ENCODE measurements at regions not wholly inside any gene's neighbourhood (a gene's known extent, or its start where the extent isn't known, plus 50 kb on each side); places are given as distances from the start of the nearest gene placed in this dataset.
"Not testable (repeated sequence)": the region's sequence is repeated elsewhere in the genome, so short reads cannot be mapped to it uniquely, and the experiment has no call there.

GRCh38 chr4:177494791-177495190, 52.6 kb upstream of the AGA start:
- no peak for DNase-seq

- not testable (repeated sequence) for DNase-seq
Observed at GRCh38 chr4:177495626-177496025, 53.4 kb upstream of the AGA start.

GRCh38 chr4:177499537-177499936, 57.3 kb upstream of the AGA start:
- DNase-seq = no peak

GRCh38 chr4:177505171-177505615, 63.0 kb upstream of the AGA start:
- DNase-seq = no peak

GRCh38 chr4:177508662-177509061, 66.4 kb upstream of the AGA start:
- DNase-seq = no peak

- no peak for DNase-seq
Observed at GRCh38 chr4:177509226-177509745, 67.0 kb upstream of the AGA start.

GRCh38 chr4:177511611-177512010, 69.4 kb upstream of the AGA start:
- no peak for DNase-seq

GRCh38 chr4:177512646-177513045, 70.4 kb upstream of the AGA start:
- DNase-seq = no peak

- no peak for DNase-seq
Observed at GRCh38 chr4:177517862-177518261, 75.6 kb upstream of the AGA start.

GRCh38 chr4:177519481-177520260, 77.4 kb upstream of the AGA start:
- DNase-seq = no peak

- no peak for DNase-seq
Observed at GRCh38 chr4:177528620-177529019, 86.4 kb upstream of the AGA start.

GRCh38 chr4:177530561-177530960, 88.3 kb upstream of the AGA start:
- DNase-seq = no peak

- no peak for DNase-seq
Observed at GRCh38 chr4:177532358-177532757, 90.1 kb upstream of the AGA start.

- not testable (repeated sequence) for DNase-seq
Observed at GRCh38 chr4:177534841-177535240, 92.6 kb upstream of the AGA start.

GRCh38 chr4:177546745-177547144, 104.5 kb upstream of the AGA start:
- DNase-seq = peak in 1 of 2 experiments; percentile 1

- DNase-seq = no peak
Observed at GRCh38 chr4:177547985-177548384, 105.7 kb upstream of the AGA start.

GRCh38 chr4:177555007-177555574, 112.9 kb upstream of the AGA start:
- peak in 1 of 2 experiments; percentile 23 for DNase-seq

GRCh38 chr4:177557416-177557815, 115.2 kb upstream of the AGA start:
- DNase-seq = no peak

- DNase-seq = no peak
Observed at GRCh38 chr4:177558995-177559394, 116.8 kb upstream of the AGA start.

- DNase-seq = no peak
Observed at GRCh38 chr4:177562163-177562562, 119.9 kb upstream of the AGA start.

- DNase-seq = no peak
Observed at GRCh38 chr4:177562859-177563258, 120.6 kb upstream of the AGA start.

GRCh38 chr4:177566691-177567090, 124.5 kb upstream of the AGA start:
- no peak for DNase-seq

GRCh38 chr4:177568931-177569330, 126.7 kb upstream of the AGA start:
- DNase-seq = no peak

- no peak for DNase-seq
Observed at GRCh38 chr4:177569434-177569833, 127.2 kb upstream of the AGA start.
